AG09309 (cell line): ENCODE measurements at regions not wholly inside any gene's neighbourhood (a gene's known extent, or its start where the extent isn't known, plus 50 kb on each side); places are given as distances from the start of the nearest gene placed in this dataset.
"Not testable (repeated sequence)": the region's sequence is repeated elsewhere in the genome, so short reads cannot be mapped to it uniquely, and the experiment has no call there.

Source experiments
- DNase-seq: peaks from one replicate; pipeline ENCODE4 v3.0.0-alpha.2; 2010; ENCODE audit warnings: low read depth
- H3K4me3 ChIP-seq: 2 replicates; pipeline ENCODE4 v1.5.1; 2011; ENCODE audit warnings: mild to moderate bottlenecking, low read depth, low read length, moderate library complexity; ENCODE audit not compliant: control insufficient read depth
- CTCF ChIP-seq: IDR thresholded peaks from 2 replicates; pipeline ENCODE4 v1.5.1; 2011; ENCODE audit warnings: mild to moderate bottlenecking, low read depth, low read length, inconsistent platforms; ENCODE audit not compliant: insufficient read depth, control insufficient read depth; ENCODE audit errors: missing control alignments

- H3K4me3 ChIP-seq: peak overlapping the region; percentile 26
- no peak for DNase-seq
Measured at GRCh38 chr6:168852376-168852884, 401.2 kb downstream of the THBS2 start.

GRCh38 chr6:168851460-168852375 lies 401.9 kb downstream of the THBS2 start:
- DNase-seq: no peak
- no peak for TF ChIP-seq CTCF
- H3K4me3 ChIP-seq: peak overlapping the region; percentile 26

More at GRCh38 chr6:168852376-168852884, 401.2 kb downstream of the THBS2 start:
- TF ChIP-seq CTCF: no peak

GRCh38 chr6:168850027-168850736 lies 403.5 kb downstream of the THBS2 start:
- DNase-seq, H3K4me3 ChIP-seq: not testable (repeated sequence)

GRCh38 chr6:168849459-168849858 lies 404.2 kb downstream of the THBS2 start:
- no peak for TF ChIP-seq CTCF
- DNase-seq: no peak
- no peak overlapping the region for H3K4me3 ChIP-seq

GRCh38 chr6:168848797-168849196 lies 404.8 kb downstream of the THBS2 start:
- DNase-seq: no peak
- TF ChIP-seq CTCF: no peak
- no peak overlapping the region for H3K4me3 ChIP-seq

- H3K4me3 ChIP-seq: no peak overlapping the region
- TF ChIP-seq CTCF: no peak
- no peak for DNase-seq
Measured at GRCh38 chr6:168844821-168845609, 404.0 kb downstream of the SMOC2 start.

- not testable (repeated sequence) for DNase-seq, H3K4me3 ChIP-seq
Measured at GRCh38 chr6:168842632-168843212, 401.7 kb downstream of the SMOC2 start.
